ENCODE measurements at regions not wholly inside any gene's neighbourhood (a gene's known extent, or its start where the extent isn't known, plus 50 kb on each side); places are given as distances from the start of the nearest gene placed in this dataset.

DNA sequence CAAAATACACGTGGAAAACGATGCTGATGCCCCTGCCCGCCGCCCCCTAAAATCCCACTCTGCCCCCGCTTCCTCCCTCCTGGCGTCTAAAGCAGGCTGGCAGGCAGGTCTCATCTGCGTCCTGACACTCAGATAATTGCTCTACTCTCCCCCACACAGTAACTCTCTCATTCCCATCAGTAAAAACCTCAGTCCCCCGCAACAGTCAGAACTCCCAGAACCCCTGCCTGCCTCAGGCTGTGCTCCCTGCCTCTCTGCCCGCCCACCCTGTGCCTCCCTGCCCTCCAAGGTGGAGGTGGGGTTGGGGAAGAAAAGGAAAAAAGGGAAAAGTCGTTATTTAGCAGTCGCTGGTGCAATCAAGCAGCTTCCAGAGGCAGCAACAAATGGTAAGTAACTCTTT, 473.7 kb downstream of the EFNB2 start:
- in situ Hi-C loops (cut with HindIII; ENCODE audit: low pct_ligation_motif_present, low sequenced_read_pairs): no loop called here
- TF ChIP-seq, protein P1, sequence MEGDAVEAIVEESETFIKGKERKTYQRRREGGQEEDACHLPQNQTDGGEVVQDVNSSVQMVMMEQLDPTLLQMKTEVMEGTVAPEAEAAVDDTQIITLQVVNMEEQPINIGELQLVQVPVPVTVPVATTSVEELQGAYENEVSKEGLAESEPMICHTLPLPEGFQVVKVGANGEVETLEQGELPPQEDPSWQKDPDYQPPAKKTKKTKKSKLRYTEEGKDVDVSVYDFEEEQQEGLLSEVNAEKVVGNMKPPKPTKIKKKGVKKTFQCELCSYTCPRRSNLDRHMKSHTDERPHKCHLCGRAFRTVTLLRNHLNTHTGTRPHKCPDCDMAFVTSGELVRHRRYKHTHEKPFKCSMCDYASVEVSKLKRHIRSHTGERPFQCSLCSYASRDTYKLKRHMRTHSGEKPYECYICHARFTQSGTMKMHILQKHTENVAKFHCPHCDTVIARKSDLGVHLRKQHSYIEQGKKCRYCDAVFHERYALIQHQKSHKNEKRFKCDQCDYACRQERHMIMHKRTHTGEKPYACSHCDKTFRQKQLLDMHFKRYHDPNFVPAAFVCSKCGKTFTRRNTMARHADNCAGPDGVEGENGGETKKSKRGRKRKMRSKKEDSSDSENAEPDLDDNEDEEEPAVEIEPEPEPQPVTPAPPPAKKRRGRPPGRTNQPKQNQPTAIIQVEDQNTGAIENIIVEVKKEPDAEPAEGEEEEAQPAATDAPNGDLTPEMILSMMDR (IDR thresholded peaks at IDR 0.05; ENCODE audit: low read depth, low read length, missing control alignments): no peak
- no peaks in the 10 kb centered on the region for H3K36me3 ChIP-seq (replicated peaks)
- no peak overlapping the region for H3K27ac ChIP-seq
- no peak overlapping the region for H3K4me3 ChIP-seq (ENCODE audit: low read depth, low read length)
- no peak for DNase-seq
- H3K27me3 ChIP-seq (replicated peaks): no peaks in the 10 kb centered on the region

DNA sequence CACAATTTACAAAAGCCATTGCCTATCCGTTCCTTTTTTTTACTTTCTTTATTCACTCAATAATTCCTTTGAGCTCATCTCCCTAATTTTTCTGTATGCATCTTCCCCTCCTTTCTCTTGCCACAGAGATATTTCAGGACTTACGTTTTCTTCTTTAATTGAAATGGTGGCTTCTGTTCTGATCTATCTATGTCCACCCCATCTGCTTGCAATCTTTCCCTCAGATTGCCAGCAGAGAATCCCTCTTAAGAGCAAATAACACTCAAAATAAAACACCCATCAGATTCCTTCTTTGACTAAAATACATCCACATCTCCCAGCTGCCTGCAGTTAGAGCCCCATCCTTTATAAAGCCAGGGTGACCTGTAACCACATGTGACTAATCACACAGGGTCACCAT, 478.6 kb downstream of the EFNB2 start:
- TF ChIP-seq, protein P1 (IDR thresholded peaks at IDR 0.05; ENCODE audit: low read depth, low read length, missing control alignments): no peak
- Histone ChIP-seq H3K27ac (no peak overlapping the region), H3K36me3 (replicated peaks) (no peaks in the 10 kb centered on the region), H3K4me3 (ENCODE audit: low read depth, low read length) (no peak overlapping the region), H3K27me3 (replicated peaks) (no peaks in the 10 kb centered on the region)
- in situ Hi-C loops (cut with HindIII; ENCODE audit: low pct_ligation_motif_present, low sequenced_read_pairs): no loop called here
- DNase-seq: no peak

DNA sequence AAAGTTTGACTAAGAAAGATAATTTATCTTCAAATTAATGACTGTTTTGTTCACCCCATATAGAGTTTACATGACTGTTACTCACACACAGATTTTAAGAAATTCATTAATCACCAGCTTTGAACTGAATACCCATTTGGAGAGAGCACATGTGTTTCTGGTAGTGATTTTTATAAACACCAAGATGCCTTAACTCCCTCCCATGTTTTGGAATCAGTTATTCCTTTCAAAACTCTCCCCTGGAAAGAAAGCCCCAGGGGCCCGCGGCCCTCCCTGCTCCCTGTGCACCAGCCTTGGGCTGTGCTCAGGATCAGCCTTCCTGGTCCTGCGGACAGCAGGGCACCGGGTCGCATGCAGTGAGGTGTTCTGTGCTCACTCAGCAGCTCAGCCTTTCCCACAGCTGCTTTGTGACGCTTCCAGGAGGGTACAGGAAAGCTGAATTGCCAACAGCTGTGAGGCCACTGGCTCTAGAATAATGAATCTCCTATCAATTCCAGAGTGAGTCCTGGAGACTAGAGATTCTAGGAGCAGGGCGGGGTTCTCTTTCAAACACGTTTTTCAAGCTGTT, 483.2 kb downstream of the EFNB2 start:
- no peak overlapping the region for H3K4me3 ChIP-seq (ENCODE audit: low read depth, low read length)
- H3K27ac ChIP-seq: no peak overlapping the region
- in situ Hi-C loops (cut with HindIII; ENCODE audit: low pct_ligation_motif_present, low sequenced_read_pairs): no loop called here
- DNase-seq: no peak
- no peaks in the 10 kb centered on the region for H3K27me3 ChIP-seq (replicated peaks)
- TF ChIP-seq, protein P1 (IDR thresholded peaks at IDR 0.05; ENCODE audit: low read depth, low read length, missing control alignments): no peak
- no peaks in the 10 kb centered on the region for H3K36me3 ChIP-seq (replicated peaks)

DNA sequence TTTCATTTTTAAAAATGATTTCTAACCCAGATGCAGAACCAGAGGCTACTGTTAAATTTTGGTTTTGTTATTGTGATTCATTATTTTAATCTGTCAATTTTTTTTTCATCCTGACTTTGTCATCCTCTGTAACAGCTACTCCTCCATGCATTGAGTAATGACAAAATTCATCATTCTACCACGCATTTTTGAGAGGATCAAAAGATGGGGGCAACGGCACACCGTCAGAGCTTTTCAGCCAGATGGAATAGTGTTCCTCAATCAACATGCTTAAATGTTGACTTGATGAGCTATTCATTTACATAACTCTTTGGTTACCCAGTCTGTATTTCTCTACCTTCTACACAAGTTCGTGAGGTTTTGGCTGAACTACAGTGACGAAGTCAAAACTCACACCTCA, 486.3 kb downstream of the EFNB2 start:
- Histone ChIP-seq H3K4me3 (ENCODE audit: low read depth, low read length) (no peak overlapping the region), H3K27me3 (replicated peaks) (no peaks in the 10 kb centered on the region), H3K36me3 (replicated peaks) (no peaks in the 10 kb centered on the region), H3K27ac (no peak overlapping the region)
- no peak for DNase-seq
- in situ Hi-C loops (cut with HindIII; ENCODE audit: low pct_ligation_motif_present, low sequenced_read_pairs): no loop called here
- TF ChIP-seq, protein P1 (IDR thresholded peaks at IDR 0.05; ENCODE audit: low read depth, low read length, missing control alignments): no peak

DNA sequence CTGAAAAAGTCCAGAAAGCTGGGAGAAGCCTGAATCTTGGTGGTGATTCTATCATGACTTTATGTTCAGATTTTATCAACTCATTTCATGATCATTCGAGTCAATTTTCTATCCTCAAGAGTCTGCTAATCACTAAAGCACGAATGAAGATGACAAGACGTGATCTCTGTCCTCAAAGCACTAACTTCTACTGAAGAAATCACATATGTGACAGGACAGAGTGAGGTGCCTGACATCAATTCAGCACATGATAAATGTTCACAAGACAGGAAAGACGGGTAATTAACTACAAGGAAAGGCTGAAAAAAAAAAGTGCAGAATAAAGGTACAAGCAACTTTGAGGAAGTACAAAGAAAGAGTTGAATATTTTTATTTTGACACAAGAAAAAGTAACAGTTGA, 487.1 kb downstream of the EFNB2 start:
- in situ Hi-C loops (cut with HindIII; ENCODE audit: low pct_ligation_motif_present, low sequenced_read_pairs): no loop called here

More for the DNA sequence above, 487.1 kb downstream of the EFNB2 start:
- no peaks in the 10 kb centered on the region for H3K27me3 ChIP-seq (replicated peaks)
- no peak overlapping the region for H3K4me3 ChIP-seq (ENCODE audit: low read depth, low read length)
- H3K36me3 ChIP-seq (replicated peaks): no peaks in the 10 kb centered on the region
- no peak overlapping the region for H3K27ac ChIP-seq
- TF ChIP-seq, protein P1 (IDR thresholded peaks at IDR 0.05; ENCODE audit: low read depth, low read length, missing control alignments): no peak
- no peak for DNase-seq

Data from brain microvascular endothelial cell (primary cell).